ENCODE measurements at regions not wholly inside any gene's neighbourhood (a gene's known extent, or its start where the extent isn't known, plus 50 kb on each side); places are given as distances from the start of the nearest gene placed in this dataset.

GRCh38 chr3:176692966-176693785 is 504.1 kb downstream of the TBL1XR1 start:
- H3K4me3 Mint-ChIP-seq = no peak overlapping the region
- intact Hi-C loops (cut with micrococcal nuclease) = no loop called here
- no peaks in the 10 kb centered on the region for H3K9me3 ChIP-seq (replicated peaks in 1 of 2; ENCODE audit: control insufficient read depth in 1 of 2, insufficient read depth in 1 of 2, low read length in 2 of 2)
- no peaks in the 10 kb centered on the region for H3K36me3 ChIP-seq (replicated peaks in 1 of 2; ENCODE audit: control insufficient read depth in 1 of 2, insufficient read depth in 2 of 2, low read length in 2 of 2)
- H3K36me3 Mint-ChIP-seq = no peaks in the 10 kb centered on the region
- no peak overlapping the region for H3K4me2 ChIP-seq (replicated peaks; ENCODE audit: extremely low read depth, low read length, poor library complexity, severe bottlenecking)
- no peaks in the 10 kb centered on the region for H3K79me2 ChIP-seq (ENCODE audit: insufficient read depth, low read length)
- peaks cover 0 to 9% (median 3%) of the 10 kb centered on the region in 7 donors for H3K9me3 Mint-ChIP-seq
- 89% methylated on average over 2 of the region's 4 CpGs for WGBS (ENCODE audit: insufficient coverage)
- no peaks in the 10 kb centered on the region for H4K20me1 ChIP-seq (ENCODE audit: insufficient read depth, low read length)
- TF ChIP-seq CTCF (IDR thresholded peaks at IDR 0.05) = no peak
- DNase-seq = no peak
- no peaks in the 10 kb centered on the region for H3K4me1 Mint-ChIP-seq
- H3K27ac ChIP-seq (ENCODE audit: low read depth in 1 of 2, low read length in 2 of 2) = no peak overlapping the region
- H3K9ac ChIP-seq (ENCODE audit: insufficient read depth, low read length, poor library complexity, severe bottlenecking) = no peak overlapping the region
- H3K4me1 ChIP-seq (ENCODE audit: control insufficient read depth in 1 of 2, insufficient read depth in 2 of 2, low read length in 2 of 2) = no peaks in the 10 kb centered on the region
- H3K27me3 ChIP-seq (ENCODE audit: control insufficient read depth in 2 of 2, insufficient read depth in 2 of 2, low read length in 2 of 2) = no peaks in the 10 kb centered on the region
- no peak overlapping the region for H3K4me3 ChIP-seq (replicated peaks in 1 of 3; ENCODE audit: low read depth in 2 of 3, low read length in 3 of 3)
- no peak overlapping the region for H2AFZ ChIP-seq (ENCODE audit: insufficient read depth, low read depth, low read length, poor library complexity, severe bottlenecking)
- no peak overlapping the region for H3K27ac Mint-ChIP-seq
- H3K27me3 Mint-ChIP-seq (ENCODE audit: low read depth in 3 of 3) = peaks cover 0 to 1% (median 1%) of the 10 kb centered on the region in 3 donors

- intact Hi-C loops (cut with micrococcal nuclease) = no loop called here
- 90% methylated on average over 5 of the region's 8 CpGs for WGBS (ENCODE audit: insufficient coverage)
- peaks cover 0 to 2% (median 1%) of the 10 kb centered on the region in 3 donors for H3K27me3 Mint-ChIP-seq (ENCODE audit: low read depth in 3 of 3)
Measured at GRCh38 chr3:176692199-176692965, 504.9 kb downstream of the TBL1XR1 start.

More at GRCh38 chr3:176692199-176692965, 504.9 kb downstream of the TBL1XR1 start:
- no peaks in the 10 kb centered on the region for H3K79me2 ChIP-seq (ENCODE audit: insufficient read depth, low read length)
- TF ChIP-seq CTCF (IDR thresholded peaks at IDR 0.05) = no peak
- H3K4me3 ChIP-seq (replicated peaks in 1 of 3; ENCODE audit: low read depth in 2 of 3, low read length in 3 of 3) = no peak overlapping the region
- H2AFZ ChIP-seq (ENCODE audit: insufficient read depth, low read depth, low read length, poor library complexity, severe bottlenecking) = no peak overlapping the region
- no peaks in the 10 kb centered on the region for H3K9me3 ChIP-seq (replicated peaks in 1 of 2; ENCODE audit: control insufficient read depth in 1 of 2, insufficient read depth in 1 of 2, low read length in 2 of 2)
- Mint-ChIP-seq H3K4me1 (no peaks in the 10 kb centered on the region), H3K9me3 (peaks cover 0 to 11% (median 1%) of the 10 kb centered on the region in 7 donors), H3K4me3 (no peak overlapping the region), H3K27ac (no peak overlapping the region), H3K36me3 (no peaks in the 10 kb centered on the region)
- H3K36me3 ChIP-seq (replicated peaks in 1 of 2; ENCODE audit: control insufficient read depth in 1 of 2, insufficient read depth in 2 of 2, low read length in 2 of 2) = no peaks in the 10 kb centered on the region
- H3K4me1 ChIP-seq (ENCODE audit: control insufficient read depth in 1 of 2, insufficient read depth in 2 of 2, low read length in 2 of 2) = no peaks in the 10 kb centered on the region
- no peak for DNase-seq
- no peaks in the 10 kb centered on the region for H4K20me1 ChIP-seq (ENCODE audit: insufficient read depth, low read length)
- H3K4me2 ChIP-seq (replicated peaks; ENCODE audit: extremely low read depth, low read length, poor library complexity, severe bottlenecking) = no peak overlapping the region
- no peaks in the 10 kb centered on the region for H3K27me3 ChIP-seq (ENCODE audit: control insufficient read depth in 2 of 2, insufficient read depth in 2 of 2, low read length in 2 of 2)
- no peak overlapping the region for H3K27ac ChIP-seq (ENCODE audit: low read depth in 1 of 2, low read length in 2 of 2)
- H3K9ac ChIP-seq (ENCODE audit: insufficient read depth, low read length, poor library complexity, severe bottlenecking) = no peak overlapping the region
